NT2/D1 (cell line): ENCODE measurements at regions not wholly inside any gene's neighbourhood (a gene's known extent, or its start where the extent isn't known, plus 50 kb on each side); places are given as distances from the start of the nearest gene placed in this dataset.

Experiments used
- SUZ12 ChIP-seq: IDR thresholded peaks from 2 replicates; pipeline ENCODE4 v1.6.1; 2011; ENCODE audit not compliant: insufficient read length, insufficient read depth; ENCODE audit errors: extremely low read depth
- YY1 ChIP-seq: IDR thresholded peaks from 2 replicates; pipeline ENCODE4 v1.6.1; 2011; ENCODE audit not compliant: insufficient read length, insufficient read depth

DNA sequence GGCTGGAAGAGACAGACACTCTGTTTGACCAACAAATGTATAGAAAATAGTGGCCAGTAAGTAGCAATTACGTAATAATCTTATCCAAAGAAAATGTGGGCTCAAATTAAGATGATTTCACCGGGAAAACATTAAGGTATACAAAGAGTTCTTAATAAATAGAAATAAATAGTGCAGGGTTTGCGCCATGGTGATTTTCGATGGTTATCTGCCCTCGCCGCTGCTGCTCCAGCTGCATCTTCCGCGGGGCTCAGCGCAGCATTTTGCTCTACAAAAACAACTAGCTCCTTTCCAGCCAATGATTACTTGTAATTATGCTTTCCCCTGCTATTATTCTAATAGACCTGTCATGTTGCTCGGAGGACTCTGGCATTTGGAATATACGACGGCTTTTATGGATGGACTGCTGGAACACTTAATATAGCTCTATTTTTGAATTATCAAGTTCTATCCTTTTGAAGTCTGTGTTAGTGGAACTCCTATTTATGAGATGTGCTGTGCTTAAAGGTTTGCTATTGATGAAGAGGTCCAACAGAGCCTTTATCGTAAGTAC lies 103.8 kb downstream of the BUB3 start:
- TF ChIP-seq SUZ12 = no peak
- TF ChIP-seq YY1 = no peak
